H1 (cell line): ENCODE measurements at regions not wholly inside any gene's neighbourhood (a gene's known extent, or its start where the extent isn't known, plus 50 kb on each side); places are given as distances from the start of the nearest gene placed in this dataset.

Source experiments
- CHD7 ChIP-seq: fragments of 300-600 bp; sonication (generic); IDR thresholded peaks from 2 replicates; pipeline ENCODE4 v1.7.1; 2012; ENCODE audit warnings: low read length, moderate library complexity, mild to moderate bottlenecking, inconsistent platforms; ENCODE audit not compliant: insufficient replicate concordance
- HDAC2 ChIP-seq, 2 experiments: fragments of 300-600 bp in 1 of 2; sonication (generic) in 1 of 2; IDR thresholded peaks; 2 replicates each; pipeline ENCODE4 v1.6.1; 2011 to 2012; ENCODE audit warnings: low read depth in 2 of 2, low read length in 2 of 2, mild to moderate bottlenecking in 2 of 2, moderate library complexity in 2 of 2, borderline replicate concordance in 1 of 2, inconsistent platforms in 1 of 2
- JUND ChIP-seq: IDR thresholded peaks from 2 replicates; pipeline ENCODE4 v1.6.1; 2011; ENCODE audit warnings: mild to moderate bottlenecking, improper control_type of control experiment, low read length
- KDM5A ChIP-seq: fragments of 200-600 bp; IDR thresholded peaks from 2 replicates; pipeline ENCODE4 v1.7.1; 2012; ENCODE audit warnings: mild to moderate bottlenecking, low read length, inconsistent platforms, mixed read lengths
- POU5F1 ChIP-seq: IDR thresholded peaks from 2 replicates; pipeline ENCODE4 v1.6.1; 2011; ENCODE audit warnings: low read depth, mild to moderate bottlenecking, low read length, moderate library complexity
- RBBP5 ChIP-seq: IDR thresholded peaks from 2 replicates; pipeline ENCODE4 v1.7.1; 2012; ENCODE audit warnings: low read depth, mild to moderate bottlenecking, inconsistent platforms, low read length, moderate library complexity, borderline replicate concordance
- SIRT6 ChIP-seq: IDR thresholded peaks from one replicate; pipeline ENCODE4 v1.7.1; 2012; ENCODE audit warnings: low read length, inconsistent platforms
- YY1 ChIP-seq: IDR thresholded peaks from 2 replicates; pipeline ENCODE4 v1.6.1; 2011; ENCODE audit warnings: low read depth, mild to moderate bottlenecking, low read length

- no peak for TF ChIP-seq CHD7
- TF ChIP-seq RBBP5 = no peak
- no peak for TF ChIP-seq SIRT6
- no peak for TF ChIP-seq POU5F1
- no peak for TF ChIP-seq KDM5A
- TF ChIP-seq YY1 = no peak
- TF ChIP-seq HDAC2 (IDR thresholded peaks at IDR 0.05; ENCODE audit: borderline replicate concordance in 1 of 2, low read depth in 2 of 2, low read length in 2 of 2) = no peak
- no peak for TF ChIP-seq JUND
These were observed 662.3 kb downstream of the CCSER2 start (continued) for GRCh38 chr10:84990713-84991112.
